Activated CD4-positive, alpha-beta T cell treated with anti-CD3 and anti-CD28 coated beads, Interleukin-2, Interleukin-4, amounts not matched to agents 100 ng/mL and 50 ng/mL, durations not matched to agents 16 hours and 8 hours (primary cell): ENCODE measurements at regions not wholly inside any gene's neighbourhood (a gene's known extent, or its start where the extent isn't known, plus 50 kb on each side); places are given as distances from the start of the nearest gene placed in this dataset.

Experiments
- DNase-seq: peaks from one replicate; pipeline ENCODE4 v3.0.0-alpha.2; 2020; ENCODE audit warnings: low spot score

GRCh38 chr12:29879606-29880308 lies 96.0 kb upstream of the TMTC1 start:
- no peak for DNase-seq

GRCh38 chr12:29869946-29870345 lies 86.2 kb upstream of the TMTC1 start:
- no peak for DNase-seq

GRCh38 chr12:29867823-29868222 lies 84.1 kb upstream of the TMTC1 start:
- no peak for DNase-seq

GRCh38 chr12:29863665-29864064 lies 79.9 kb upstream of the TMTC1 start:
- no peak for DNase-seq

- DNase-seq, result no peak
Measured at GRCh38 chr12:29858270-29858786, 74.6 kb upstream of the TMTC1 start.

GRCh38 chr12:29847246-29847645 lies 63.5 kb upstream of the TMTC1 start:
- DNase-seq, result no peak

GRCh38 chr12:29844667-29845066 lies 60.9 kb upstream of the TMTC1 start:
- DNase-seq, result no peak

- DNase-seq, result no peak
Measured at GRCh38 chr12:29843036-29843435, 59.3 kb upstream of the TMTC1 start.

GRCh38 chr12:29838768-29839167 lies 55.0 kb upstream of the TMTC1 start:
- DNase-seq, result no peak
